Retinal pigment epithelial cell (primary cell): ENCODE measurements at regions not wholly inside any gene's neighbourhood (a gene's known extent, or its start where the extent isn't known, plus 50 kb on each side); places are given as distances from the start of the nearest gene placed in this dataset.

ENCODE experiments used
- DNase-seq: peaks from one replicate; pipeline ENCODE4 v3.0.0-alpha.2; 2010; ENCODE audit warnings: low read depth
- H3K4me3 ChIP-seq: 2 replicates; pipeline ENCODE4 v1.5.1; 2011; ENCODE audit warnings: mild to moderate bottlenecking, low read length, control low read depth, moderate library complexity
- CTCF ChIP-seq: conservative IDR thresholded peaks from 2 replicates; pipeline ENCODE4 v1.5.1; 2011; ENCODE audit warnings: low read depth, low read length, control low read depth, inconsistent platforms

GRCh38 chr12:93184672-93185368, 192.9 kb upstream of the NUDT4 start:
- no peak for TF ChIP-seq CTCF
- DNase-seq = no peak
- H3K4me3 ChIP-seq = no peak overlapping the region

DNA sequence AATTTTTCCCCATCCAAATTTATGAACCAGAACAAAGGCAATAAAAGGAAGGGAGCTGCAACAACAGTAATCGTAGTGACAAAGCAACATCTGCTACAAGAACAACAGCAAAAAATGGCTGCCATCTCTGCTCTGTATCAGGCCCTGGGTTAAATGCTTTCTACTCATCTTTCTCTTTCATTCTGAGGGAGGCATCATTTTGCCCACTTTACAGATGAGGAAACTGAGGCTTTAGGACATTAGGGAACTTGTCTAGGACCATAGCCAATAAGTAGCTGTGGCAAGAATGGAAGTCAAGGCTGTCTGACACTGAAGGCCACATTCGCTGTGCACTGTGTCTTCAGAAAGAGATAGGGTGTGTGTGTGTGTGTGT, 192.4 kb upstream of the NUDT4 start:
- TF ChIP-seq CTCF = no peak
- DNase-seq = no peak
- no peak overlapping the region for H3K4me3 ChIP-seq

- DNase-seq = no peak
- TF ChIP-seq CTCF = no peak
- H3K4me3 ChIP-seq = no peak overlapping the region
Measured at GRCh38 chr12:93186131-93186530, 191.6 kb upstream of the NUDT4 start.

DNA sequence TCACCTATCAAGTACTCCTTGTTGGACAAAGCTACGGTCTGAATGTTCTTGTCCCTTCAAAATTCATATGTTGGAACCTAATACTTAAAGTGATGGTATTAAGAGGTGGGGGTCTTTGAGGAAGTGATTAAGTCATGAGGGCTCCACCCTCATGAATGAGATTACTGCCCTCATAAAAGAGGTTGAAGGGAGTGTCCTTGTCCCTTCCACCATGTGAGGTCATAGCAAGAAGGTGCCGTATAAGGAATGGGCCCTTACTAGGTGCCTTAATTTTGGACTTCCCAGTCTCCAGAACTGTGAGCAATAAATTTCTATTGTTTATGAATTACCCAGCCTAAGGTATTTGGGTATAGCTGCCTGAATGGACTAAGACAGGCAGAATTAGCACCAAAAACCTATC, 191.1 kb upstream of the NUDT4 start:
- no peak overlapping the region for H3K4me3 ChIP-seq
- TF ChIP-seq CTCF = no peak
- no peak for DNase-seq

DNA sequence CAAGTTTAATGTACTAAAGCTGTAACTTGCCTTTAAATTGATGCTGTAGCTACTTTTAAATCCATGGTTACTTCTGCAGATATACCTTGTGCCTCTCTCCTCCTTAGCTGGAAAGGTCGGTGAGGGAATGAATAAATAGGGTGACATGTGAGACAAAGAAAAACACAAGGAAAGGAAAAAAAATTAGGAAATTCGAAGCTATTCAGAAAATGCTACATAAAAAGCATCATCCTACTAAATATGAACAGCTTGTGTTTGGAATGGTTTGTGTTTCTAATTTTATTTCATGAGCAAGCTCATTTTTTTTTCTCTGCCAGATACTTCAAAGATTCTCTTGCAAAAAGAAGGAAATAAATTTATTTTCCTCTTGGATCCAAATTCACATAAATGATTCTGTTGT, 186.3 kb upstream of the NUDT4 start:
- no peak for TF ChIP-seq CTCF
- no peak overlapping the region for H3K4me3 ChIP-seq
- DNase-seq = no peak

- no peak for TF ChIP-seq CTCF
- no peak overlapping the region for H3K4me3 ChIP-seq
- DNase-seq = no peak
Measured at GRCh38 chr12:93191956-93192355, 185.8 kb upstream of the NUDT4 start.

DNA sequence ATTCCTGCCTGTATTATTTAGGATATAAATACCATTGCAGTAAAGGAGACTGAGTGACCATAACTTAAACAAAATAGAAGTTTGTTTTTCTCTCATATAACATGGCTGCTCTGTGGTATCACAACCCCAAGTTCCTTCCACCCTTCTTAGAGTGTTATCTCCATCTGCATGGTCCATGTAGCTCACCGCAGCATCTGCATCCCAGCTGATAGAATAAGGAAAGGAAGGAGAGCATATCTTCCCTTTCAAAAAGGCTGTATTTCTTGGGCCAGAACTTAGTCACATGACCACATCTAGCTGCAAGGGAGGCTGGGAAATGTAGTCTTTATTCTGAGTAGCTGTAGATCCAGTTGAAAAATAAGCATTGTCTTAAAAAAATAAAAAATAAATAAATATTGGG, 184.8 kb upstream of the NUDT4 start:
- no peak overlapping the region for H3K4me3 ChIP-seq
- DNase-seq = no peak
- TF ChIP-seq CTCF = no peak
